SU-DHL-6 (cell line): ENCODE measurements at regions not wholly inside any gene's neighbourhood (a gene's known extent, or its start where the extent isn't known, plus 50 kb on each side); places are given as distances from the start of the nearest gene placed in this dataset.

Experiments used
- H2AFZ ChIP-seq: fragments of 200-600 bp; sonication (generic); 2 replicates; pipeline ENCODE4 v1.6.1; 2014; ENCODE audit warnings: low read depth, mild to moderate bottlenecking, moderate library complexity, mixed read lengths, antibody characterized with exemption, low read length; ENCODE audit not compliant: severe bottlenecking
- H3F3A ChIP-seq: fragments of 200-600 bp; shearing (Covaris generic); 2 replicates; pipeline ENCODE4 v1.6.0; 2016; ENCODE audit warnings: antibody characterized with exemption, mild to moderate bottlenecking; ENCODE audit not compliant: insufficient read depth
- H3K27ac ChIP-seq: fragments of 200-600 bp; sonication (generic); 2 replicates; pipeline ENCODE4 v1.5.1; 2016; ENCODE audit warnings: low read depth, mild to moderate bottlenecking, low read length, moderate library complexity, mixed read lengths
- H3K27me3 ChIP-seq: fragments of 200-600 bp; sonication (generic), shearing (Covaris generic); 2 replicates; pipeline ENCODE4 v1.6.0; 2014; ENCODE audit warnings: mild to moderate bottlenecking, low read length
- H3K36me3 ChIP-seq: fragments of 200-600 bp; sonication (generic); 2 replicates; pipeline ENCODE4 v1.6.1; 2014; ENCODE audit warnings: mild to moderate bottlenecking, low read length, mixed read lengths
- H3K4me2 ChIP-seq: fragments of 300-600, 200-600 bp; shearing (Covaris generic), sonication (generic); 2 replicates; pipeline ENCODE4 v1.6.0; 2014; ENCODE audit warnings: low read length, low read depth, mild to moderate bottlenecking; ENCODE audit not compliant: poor library complexity, severe bottlenecking
- H3K4me3 ChIP-seq: fragments of 200-600 bp; sonication (generic); 2 replicates; pipeline ENCODE4 v1.5.1; 2014; ENCODE audit warnings: antibody characterized with exemption, low read length, mild to moderate bottlenecking, mixed read lengths; ENCODE audit not compliant: insufficient read depth, poor library complexity, severe bottlenecking
- H3K79me2 ChIP-seq: fragments of 200-600 bp; sonication (generic); 2 replicates; pipeline ENCODE4 v1.6.1; 2014; ENCODE audit warnings: mild to moderate bottlenecking, low read length, moderate library complexity; ENCODE audit not compliant: insufficient read depth
- H3K9ac ChIP-seq: fragments of 200-600 bp; sonication (generic); 2 replicates; pipeline ENCODE4 v1.7.0; 2014; ENCODE audit warnings: mild to moderate bottlenecking, low read length
- H3K9me2 ChIP-seq: fragments of 200-600 bp; sonication (generic); replicated peaks from 2 replicates; pipeline ENCODE4 v1.6.1; 2014; ENCODE audit warnings: low read length; ENCODE audit not compliant: insufficient read depth
- H3K9me3 ChIP-seq: fragments of 200-600 bp; sonication (generic); 2 replicates; pipeline ENCODE4 v1.6.1; 2014; ENCODE audit warnings: low read length, mixed read lengths; ENCODE audit not compliant: insufficient read depth
- H4K20me1 ChIP-seq: fragments of 200-600 bp; sonication (generic); 2 replicates; pipeline ENCODE4 v1.6.1; 2014; ENCODE audit warnings: low read depth, mild to moderate bottlenecking, antibody characterized with exemption, low read length, moderate library complexity, mixed read lengths
- CTCF ChIP-seq: fragments of 200-600 bp; sonication (generic); IDR thresholded peaks from one replicate; pipeline ENCODE4 v1.5.1; 2017; ENCODE audit warnings: antibody characterized with exemption, mild to moderate bottlenecking, low read length, moderate library complexity; ENCODE audit not compliant: insufficient read depth, poor library complexity, severe bottlenecking
- EZH2phosphoT487 ChIP-seq: fragments of 200-600 bp; sonication (generic), shearing (Covaris generic); conservative IDR thresholded peaks from 2 replicates; pipeline ENCODE4 v1.6.1; 2018; ENCODE audit warnings: mild to moderate bottlenecking, antibody characterized with exemption, low read length, moderate library complexity, mixed read lengths

- no peak overlapping the region for H3K9ac ChIP-seq
- H3K27me3 ChIP-seq = no peaks in the 10 kb centered on the region
- H4K20me1 ChIP-seq = no peaks in the 10 kb centered on the region
- H3K9me3 ChIP-seq = no peaks in the 10 kb centered on the region
- no peaks in the 10 kb centered on the region for H3K79me2 ChIP-seq
- H2AFZ ChIP-seq = no peak overlapping the region
- TF ChIP-seq CTCF (no peak), EZH2phosphoT487 (no peak)
- H3K9me2 ChIP-seq = no peaks in the 10 kb centered on the region
- H3K4me2 ChIP-seq = no peak overlapping the region
- no peaks in the 10 kb centered on the region for H3F3A ChIP-seq
- H3K36me3 ChIP-seq = no peaks in the 10 kb centered on the region
- H3K4me3 ChIP-seq = no peak overlapping the region
- H3K27ac ChIP-seq = no peak overlapping the region
These were observed 94.2 kb upstream of the NPVF start for GRCh38 chr7:25322473-25322872.

GRCh38 chr7:25325186-25325757 is 97.0 kb upstream of the NPVF start:
- H3K4me3 ChIP-seq = no peak overlapping the region
- no peaks in the 10 kb centered on the region for H3K36me3 ChIP-seq
- no peak overlapping the region for H2AFZ ChIP-seq
- TF ChIP-seq CTCF (no peak), EZH2phosphoT487 (no peak)
- no peak overlapping the region for H3K4me2 ChIP-seq
- H3K27me3 ChIP-seq = no peaks in the 10 kb centered on the region
- H3K9me3 ChIP-seq = no peaks in the 10 kb centered on the region
- H3K27ac ChIP-seq = no peak overlapping the region
- no peaks in the 10 kb centered on the region for H3K9me2 ChIP-seq
- no peaks in the 10 kb centered on the region for H3F3A ChIP-seq
- H3K79me2 ChIP-seq = no peaks in the 10 kb centered on the region
- no peaks in the 10 kb centered on the region for H4K20me1 ChIP-seq
- no peak overlapping the region for H3K9ac ChIP-seq

GRCh38 chr7:25326501-25327156 is 98.3 kb upstream of the NPVF start:
- Histone ChIP-seq H3K36me3 (no peaks in the 10 kb centered on the region), H3K4me2 (no peak overlapping the region), H3F3A (no peaks in the 10 kb centered on the region), H3K27ac (no peak overlapping the region), H3K9ac (no peak overlapping the region), H3K9me2 (no peaks in the 10 kb centered on the region), H2AFZ (no peak overlapping the region), H3K4me3 (no peak overlapping the region), H3K27me3 (no peaks in the 10 kb centered on the region), H3K79me2 (no peaks in the 10 kb centered on the region), H4K20me1 (no peaks in the 10 kb centered on the region), H3K9me3 (no peaks in the 10 kb centered on the region)
- no peak for TF ChIP-seq EZH2phosphoT487
- no peak for TF ChIP-seq CTCF
